Activated CD8-positive, alpha-beta T cell treated with anti-CD3 and anti-CD28 coated beads for 36 hours (primary cell): ENCODE measurements at regions not wholly inside any gene's neighbourhood (a gene's known extent, or its start where the extent isn't known, plus 50 kb on each side); places are given as distances from the start of the nearest gene placed in this dataset.
"Not testable (repeated sequence)": the region's sequence is repeated elsewhere in the genome, so short reads cannot be mapped to it uniquely, and the experiment has no call there.

ENCODE experiments used
- ATAC-seq: fragments of 200-7000 bp; cut with Tn5 transposase; one replicate; pipeline ENCODE4 v1.10.0; 2021; ENCODE audit warnings: mild to moderate bottlenecking, moderate library complexity
- CTCF ChIA-PET: fragments of 350-600 bp; sonication (Branson Sonifier 250); formaldehyde crosslinking; loops from one replicate; lab custom pipeline; 2021; ENCODE audit warnings: antibody characterized with exemption; lab: Charles Lee
- POLR2A ChIA-PET: fragments of 350-600 bp; sonication (Branson Sonifier 250); formaldehyde crosslinking; loops from one replicate; lab custom pipeline; 2021; ENCODE audit warnings: antibody characterized with exemption; lab: Charles Lee
- DNase-seq: peaks from one replicate; pipeline ENCODE4 v3.0.0-alpha.2; 2020
- H3K27ac Mint-ChIP-seq: one replicate; pipeline ENCODE4 v1.8.0; 2021; ENCODE audit warnings: mild to moderate bottlenecking, mixed read lengths
- H3K27me3 Mint-ChIP-seq: one replicate; pipeline ENCODE4 v1.8.0; 2021; ENCODE audit warnings: mixed read lengths
- H3K36me3 Mint-ChIP-seq: one replicate; pipeline ENCODE4 v1.8.0; 2021; ENCODE audit warnings: low read depth, mixed read lengths
- H3K4me1 Mint-ChIP-seq: one replicate; pipeline ENCODE4 v1.8.0; 2021; ENCODE audit warnings: low read depth, mixed read lengths
- H3K4me3 Mint-ChIP-seq: one replicate; pipeline ENCODE4 v1.8.0; 2021; ENCODE audit warnings: mild to moderate bottlenecking, moderate library complexity, mixed read lengths
- H3K9me3 Mint-ChIP-seq: one replicate; pipeline ENCODE4 v1.8.0; 2021; ENCODE audit warnings: mixed read lengths
- CTCF ChIP-seq: fragments of 200-600 bp; IDR thresholded peaks from one replicate; pipeline ENCODE4 v1.8.0; 2022; ENCODE audit warnings: antibody characterized with exemption, mild to moderate bottlenecking
- intact Hi-C: fragments of 100-400 bp; cut with micrococcal nuclease; formaldehyde crosslinking; loops from one replicate; pipeline ENCODE4 v1.10.0; 2022

GRCh38 chr1:83418558-83418957 lies 580.4 kb downstream of the TTLL7 start:
- Mint-ChIP-seq H3K27ac (no peak overlapping the region), H3K4me3 (no peak overlapping the region), H3K27me3 (no peaks in the 10 kb centered on the region), H3K36me3 (no peaks in the 10 kb centered on the region), H3K9me3 (peaks cover 1% of the 10 kb centered on the region), H3K4me1 (peaks cover 5% of the 10 kb centered on the region)
- ATAC-seq (no peak), DNase-seq (no peak)
- intact Hi-C loops = no loop called here
- ChIA-PET CTCF (no interaction called here), POLR2A (no interaction called here)
- no peak for TF ChIP-seq CTCF

- H3K27me3 Mint-ChIP-seq, H3K9me3 Mint-ChIP-seq, ATAC-seq, POLR2A ChIA-PET, intact Hi-C loops, H3K27ac Mint-ChIP-seq, H3K4me1 Mint-ChIP-seq, CTCF ChIA-PET, H3K36me3 Mint-ChIP-seq, H3K4me3 Mint-ChIP-seq, DNase-seq: not testable (repeated sequence)
Measured at GRCh38 chr1:83413839-83414107, 585.2 kb downstream of the TTLL7 start.

GRCh38 chr1:83410746-83411413 lies 588.1 kb downstream of the TTLL7 start:
- H3K4me3 Mint-ChIP-seq, H3K9me3 Mint-ChIP-seq, H3K36me3 Mint-ChIP-seq, H3K27me3 Mint-ChIP-seq, CTCF ChIA-PET, POLR2A ChIA-PET, H3K27ac Mint-ChIP-seq, DNase-seq, intact Hi-C loops, H3K4me1 Mint-ChIP-seq, ATAC-seq: not testable (repeated sequence)

- H3K9me3 Mint-ChIP-seq, H3K27ac Mint-ChIP-seq, H3K36me3 Mint-ChIP-seq, CTCF ChIA-PET, H3K4me3 Mint-ChIP-seq, H3K27me3 Mint-ChIP-seq, POLR2A ChIA-PET, intact Hi-C loops, ATAC-seq, DNase-seq, H3K4me1 Mint-ChIP-seq: not testable (repeated sequence)
Measured at GRCh38 chr1:83406693-83407371, 592.1 kb downstream of the TTLL7 start.

GRCh38 chr1:83405789-83406188 lies 593.1 kb downstream of the TTLL7 start:
- intact Hi-C loops, H3K4me1 Mint-ChIP-seq, CTCF ChIA-PET, H3K27me3 Mint-ChIP-seq, ATAC-seq, H3K36me3 Mint-ChIP-seq, H3K4me3 Mint-ChIP-seq, DNase-seq, H3K9me3 Mint-ChIP-seq, H3K27ac Mint-ChIP-seq, POLR2A ChIA-PET: not testable (repeated sequence)

GRCh38 chr1:83403500-83403899 lies 595.4 kb downstream of the TTLL7 start:
- CTCF ChIA-PET, DNase-seq, intact Hi-C loops, POLR2A ChIA-PET, H3K27me3 Mint-ChIP-seq, H3K4me1 Mint-ChIP-seq, H3K4me3 Mint-ChIP-seq, H3K27ac Mint-ChIP-seq, H3K9me3 Mint-ChIP-seq, ATAC-seq, H3K36me3 Mint-ChIP-seq: not testable (repeated sequence)

DNA sequence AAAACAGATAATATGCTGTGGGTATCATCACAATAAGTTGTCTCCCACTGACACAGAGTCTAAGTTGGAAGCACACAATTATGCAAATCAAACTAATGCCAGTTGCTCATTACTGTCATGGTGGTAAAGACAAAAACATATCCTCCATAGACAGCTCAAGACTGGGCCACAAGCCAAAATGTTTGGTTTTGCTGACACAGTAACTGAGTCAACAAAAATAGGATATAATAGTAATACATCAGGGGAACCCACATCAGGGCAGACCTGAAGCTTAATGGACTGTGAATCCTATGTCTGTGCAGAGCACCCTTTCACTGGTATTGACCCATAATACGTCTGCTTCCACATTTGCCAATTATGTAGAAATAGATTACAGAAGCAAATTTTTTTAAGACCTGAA lies 597.8 kb downstream of the TTLL7 start:
- H3K27ac Mint-ChIP-seq, H3K4me3 Mint-ChIP-seq, H3K27me3 Mint-ChIP-seq, H3K36me3 Mint-ChIP-seq, POLR2A ChIA-PET, intact Hi-C loops, H3K4me1 Mint-ChIP-seq, ATAC-seq, H3K9me3 Mint-ChIP-seq, CTCF ChIA-PET, DNase-seq: not testable (repeated sequence)

GRCh38 chr1:83400173-83400572 lies 598.8 kb downstream of the TTLL7 start:
- H3K36me3 Mint-ChIP-seq, CTCF ChIA-PET: not testable (repeated sequence)

DNA sequence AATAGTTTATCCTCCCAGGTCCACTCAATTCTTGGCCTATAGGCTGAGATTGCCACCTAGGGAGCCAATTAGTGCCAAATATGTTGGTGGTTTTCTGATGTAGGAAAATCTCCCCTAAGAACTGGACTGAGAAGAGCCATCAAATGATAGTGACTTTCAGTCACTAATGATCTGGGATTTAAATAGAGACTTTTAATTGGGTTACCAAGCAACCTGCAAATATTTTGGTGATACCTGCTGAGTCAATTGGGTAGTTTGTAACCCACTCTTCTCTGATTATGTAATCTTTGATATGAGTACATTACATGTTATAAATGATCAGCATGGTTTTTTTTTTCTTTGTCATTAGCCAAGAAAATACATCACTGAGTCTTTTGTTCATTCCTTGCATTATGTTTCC lies 600.8 kb downstream of the TTLL7 start:
- ATAC-seq, intact Hi-C loops, CTCF ChIA-PET, H3K4me1 Mint-ChIP-seq, H3K9me3 Mint-ChIP-seq, DNase-seq, POLR2A ChIA-PET, H3K4me3 Mint-ChIP-seq, H3K27ac Mint-ChIP-seq, H3K27me3 Mint-ChIP-seq, H3K36me3 Mint-ChIP-seq: not testable (repeated sequence)

More at GRCh38 chr1:83400173-83400572, 598.8 kb downstream of the TTLL7 start:
- H3K27me3 Mint-ChIP-seq, H3K9me3 Mint-ChIP-seq, POLR2A ChIA-PET, H3K4me1 Mint-ChIP-seq, H3K27ac Mint-ChIP-seq, H3K4me3 Mint-ChIP-seq, ATAC-seq, DNase-seq, intact Hi-C loops: not testable (repeated sequence)

GRCh38 chr1:83395130-83395529 lies 603.8 kb downstream of the TTLL7 start:
- H3K27me3 Mint-ChIP-seq, intact Hi-C loops, H3K4me3 Mint-ChIP-seq, H3K9me3 Mint-ChIP-seq, CTCF ChIA-PET, H3K4me1 Mint-ChIP-seq, DNase-seq, ATAC-seq, POLR2A ChIA-PET, H3K36me3 Mint-ChIP-seq, H3K27ac Mint-ChIP-seq: not testable (repeated sequence)

GRCh38 chr1:83386946-83387345 lies 612.0 kb downstream of the TTLL7 start:
- peaks cover 11% of the 10 kb centered on the region for H3K9me3 Mint-ChIP-seq
- H3K4me3 Mint-ChIP-seq, CTCF ChIA-PET, H3K36me3 Mint-ChIP-seq, POLR2A ChIA-PET, ATAC-seq, intact Hi-C loops, DNase-seq, H3K27me3 Mint-ChIP-seq, H3K27ac Mint-ChIP-seq, H3K4me1 Mint-ChIP-seq: not testable (repeated sequence)
